Smooth muscle cell (in vitro differentiated cells): ENCODE measurements at regions not wholly inside any gene's neighbourhood (a gene's known extent, or its start where the extent isn't known, plus 50 kb on each side); places are given as distances from the start of the nearest gene placed in this dataset.

Source experiments
- DNase-seq: peaks from one replicate; lab custom pipeline; 2025; ENCODE audit not compliant: unreplicated experiment; lab: John Stamatoyannopoulos, UW
- H2AFZ ChIP-seq: fragments of 200-600 bp; sonication (generic); 2 replicates; pipeline ENCODE4 v1.6.0; 2016; ENCODE audit warnings: antibody characterized with exemption, low read depth, mild to moderate bottlenecking
- H3F3A ChIP-seq: fragments of 200-600 bp; sonication (generic); 2 replicates; pipeline ENCODE4 v1.6.0; 2017; ENCODE audit warnings: antibody characterized with exemption, low read depth
- H3K27ac ChIP-seq: fragments of 200-600 bp; sonication (generic); 2 replicates; pipeline ENCODE4 v1.5.1; 2016; ENCODE audit warnings: low read depth, mild to moderate bottlenecking
- H3K27me3 ChIP-seq: fragments of 200-600 bp; sonication (generic); 2 replicates; pipeline ENCODE4 v1.6.1; 2016; ENCODE audit warnings: low read depth, mild to moderate bottlenecking
- H3K36me3 ChIP-seq: fragments of 200-600 bp; sonication (generic); 2 replicates; pipeline ENCODE4 v1.5.1; 2016; ENCODE audit warnings: low read depth
- H3K4me1 ChIP-seq: fragments of 200-600 bp; sonication (generic); 2 replicates; pipeline ENCODE4 v1.5.1; 2016; ENCODE audit warnings: low read depth
- H3K4me2 ChIP-seq: fragments of 200-600 bp; sonication (generic); 2 replicates; pipeline ENCODE4 v1.6.0; 2016; ENCODE audit warnings: mild to moderate bottlenecking
- H3K4me3 ChIP-seq: fragments of 200-600 bp; sonication (generic); 2 replicates; pipeline ENCODE4 v1.5.1; 2016; ENCODE audit warnings: mild to moderate bottlenecking
- H3K79me2 ChIP-seq: fragments of 200-600 bp; sonication (generic); 2 replicates; pipeline ENCODE4 v1.6.0; 2016; ENCODE audit warnings: low read depth, mild to moderate bottlenecking
- H3K9ac ChIP-seq: fragments of 200-600 bp; sonication (generic); 2 replicates; pipeline ENCODE4 v1.6.0; 2016; ENCODE audit warnings: low read depth
- H3K9me3 ChIP-seq: fragments of 200-600 bp; sonication (generic); replicated peaks from 2 replicates; pipeline ENCODE4 v1.5.1; 2016; ENCODE audit warnings: low read depth
- H4K20me1 ChIP-seq: fragments of 200-600 bp; sonication (generic); 2 replicates; pipeline ENCODE4 v1.6.0; 2016; ENCODE audit warnings: low read depth
- CTCF ChIP-seq: fragments of 200-600 bp; sonication (generic); IDR thresholded peaks from 2 replicates; pipeline ENCODE4 v1.5.1; 2017; ENCODE audit warnings: borderline replicate concordance, mild to moderate bottlenecking, antibody characterized with exemption; ENCODE audit not compliant: insufficient read depth, poor library complexity, severe bottlenecking
- WGBS: methylation state at CpG from one replicate; pipeline ENCODE4 v1.1.7; 2016; ENCODE audit warnings: low lambda C conversion rate; 5-methylcytosine and 5-hydroxymethylcytosine counted together

- no peaks in the 10 kb centered on the region for H3K79me2 ChIP-seq
- no peak for DNase-seq
- H3F3A ChIP-seq: no peaks in the 10 kb centered on the region
- H3K27me3 ChIP-seq: no peaks in the 10 kb centered on the region
- 55% methylated on average over 3 of the region's 3 CpGs for WGBS
- no peaks in the 10 kb centered on the region for H3K4me1 ChIP-seq
- no peak overlapping the region for H3K9ac ChIP-seq
- TF ChIP-seq CTCF: no peak
- H3K36me3 ChIP-seq: no peaks in the 10 kb centered on the region
- H4K20me1 ChIP-seq: no peaks in the 10 kb centered on the region
- H3K4me2 ChIP-seq: no peak overlapping the region
- no peak overlapping the region for H3K4me3 ChIP-seq
- H3K27ac ChIP-seq: no peak overlapping the region
- H2AFZ ChIP-seq: no peak overlapping the region
- H3K9me3 ChIP-seq: no peaks in the 10 kb centered on the region
Observed at GRCh38 chr13:34464011-34464410, 478.1 kb upstream of the NBEA start.

GRCh38 chr13:34465423-34465922 is 476.6 kb upstream of the NBEA start:
- H4K20me1 ChIP-seq: no peaks in the 10 kb centered on the region
- no peaks in the 10 kb centered on the region for H3K79me2 ChIP-seq
- H3F3A ChIP-seq: no peaks in the 10 kb centered on the region
- no peaks in the 10 kb centered on the region for H3K36me3 ChIP-seq
- H3K27me3 ChIP-seq: no peaks in the 10 kb centered on the region
- H3K4me3 ChIP-seq: no peak overlapping the region
- no peak overlapping the region for H2AFZ ChIP-seq
- 83% methylated on average over 1 of the region's 1 CpG for WGBS
- H3K9me3 ChIP-seq: no peaks in the 10 kb centered on the region
- H3K9ac ChIP-seq: no peak overlapping the region
- no peak for DNase-seq
- H3K27ac ChIP-seq: no peak overlapping the region
- H3K4me2 ChIP-seq: no peak overlapping the region
- no peaks in the 10 kb centered on the region for H3K4me1 ChIP-seq
- TF ChIP-seq CTCF: no peak

- Histone ChIP-seq H3F3A (no peaks in the 10 kb centered on the region), H3K27ac (no peak overlapping the region), H3K79me2 (no peaks in the 10 kb centered on the region), H3K36me3 (no peaks in the 10 kb centered on the region), H3K9me3 (no peaks in the 10 kb centered on the region), H3K4me2 (no peak overlapping the region), H3K4me1 (no peaks in the 10 kb centered on the region), H3K9ac (no peak overlapping the region), H2AFZ (no peak overlapping the region), H3K4me3 (no peak overlapping the region), H4K20me1 (no peaks in the 10 kb centered on the region), H3K27me3 (no peaks in the 10 kb centered on the region)
- 96% methylated on average over 3 of the region's 3 CpGs for WGBS
- TF ChIP-seq CTCF: no peak
- DNase-seq: no peak
Observed at GRCh38 chr13:34466301-34466700, 475.8 kb upstream of the NBEA start.

GRCh38 chr13:34467450-34468083 is 474.5 kb upstream of the NBEA start:
- H3F3A ChIP-seq: no peaks in the 10 kb centered on the region
- no peak for TF ChIP-seq CTCF
- WGBS: 85% methylated on average over 3 of the region's 3 CpGs
- no peaks in the 10 kb centered on the region for H3K36me3 ChIP-seq
- no peaks in the 10 kb centered on the region for H3K27me3 ChIP-seq
- no peaks in the 10 kb centered on the region for H4K20me1 ChIP-seq
- no peaks in the 10 kb centered on the region for H3K79me2 ChIP-seq
- H3K4me3 ChIP-seq: no peak overlapping the region
- no peaks in the 10 kb centered on the region for H3K4me1 ChIP-seq
- no peak overlapping the region for H3K4me2 ChIP-seq
- H3K9ac ChIP-seq: no peak overlapping the region
- H2AFZ ChIP-seq: no peak overlapping the region
- DNase-seq: no peak
- H3K27ac ChIP-seq: peak overlapping the region; percentile 43
- no peaks in the 10 kb centered on the region for H3K9me3 ChIP-seq
